GM12875 (cell line): ENCODE measurements at regions not wholly inside any gene's neighbourhood (a gene's known extent, or its start where the extent isn't known, plus 50 kb on each side); places are given as distances from the start of the nearest gene placed in this dataset.

Experiments used
- H3K4me3 ChIP-seq: one replicate; pipeline ENCODE4 v1.5.1; 2011; ENCODE audit warnings: low read depth, low read length, control low read depth
- CTCF ChIP-seq: IDR thresholded peaks from 2 replicates; pipeline ENCODE4 v1.5.1; 2011; ENCODE audit warnings: low read depth, mild to moderate bottlenecking, control low read depth, inconsistent platforms, low read length, moderate library complexity, borderline replicate concordance; ENCODE audit not compliant: insufficient read depth

GRCh38 chr16:86704516-86704915, 126.2 kb downstream of the FOXL1 start:
- H3K4me3 ChIP-seq = no peak overlapping the region
- no peak for TF ChIP-seq CTCF

- no peak overlapping the region for H3K4me3 ChIP-seq
- TF ChIP-seq CTCF = no peak
These were observed 128.4 kb downstream of the FOXL1 start for GRCh38 chr16:86706726-86707125.

- TF ChIP-seq CTCF = no peak
These were observed 128.8 kb downstream of the FOXL1 start for GRCh38 chr16:86707171-86707570.

GRCh38 chr16:86707581-86707980, 129.2 kb downstream of the FOXL1 start:
- no peak for TF ChIP-seq CTCF
- H3K4me3 ChIP-seq = no peak overlapping the region

More at GRCh38 chr16:86707171-86707570, 128.8 kb downstream of the FOXL1 start:
- no peak overlapping the region for H3K4me3 ChIP-seq

- no peak for TF ChIP-seq CTCF
- H3K4me3 ChIP-seq = no peak overlapping the region
These were observed 130.1 kb downstream of the FOXL1 start for GRCh38 chr16:86708431-86708830.

GRCh38 chr16:86709103-86709502, 130.8 kb downstream of the FOXL1 start:
- no peak overlapping the region for H3K4me3 ChIP-seq
- no peak for TF ChIP-seq CTCF

GRCh38 chr16:86709902-86710601, 131.7 kb downstream of the FOXL1 start:
- TF ChIP-seq CTCF = no peak
- no peak overlapping the region for H3K4me3 ChIP-seq
